KMS-11 (cell line): ENCODE measurements at regions not wholly inside any gene's neighbourhood (a gene's known extent, or its start where the extent isn't known, plus 50 kb on each side); places are given as distances from the start of the nearest gene placed in this dataset.

ENCODE experiments used
- H2AFZ ChIP-seq: fragments of 200-600 bp; sonication (generic); 2 replicates; pipeline ENCODE4 v1.6.1; 2016; ENCODE audit warnings: antibody characterized with exemption, mixed run types, low read depth
- H3K27ac ChIP-seq: fragments of 200-600 bp; sonication (generic); 2 replicates; pipeline ENCODE4 v1.6.1; 2016; ENCODE audit warnings: mild to moderate bottlenecking, mixed run types
- H3K27me3 ChIP-seq: fragments of 200-600 bp; sonication (generic); 2 replicates; pipeline ENCODE4 v1.6.1; 2017; ENCODE audit warnings: mild to moderate bottlenecking, low read depth, mixed run types, moderate library complexity; ENCODE audit not compliant: insufficient read depth
- H3K36me3 ChIP-seq: fragments of 200-600 bp; sonication (generic); 2 replicates; pipeline ENCODE4 v1.6.1; 2017; ENCODE audit warnings: mild to moderate bottlenecking, mixed run types; ENCODE audit not compliant: insufficient read depth
- H3K4me1 ChIP-seq: fragments of 200-600 bp; sonication (generic); 2 replicates; pipeline ENCODE4 v1.6.1; 2016; ENCODE audit warnings: mild to moderate bottlenecking, low read depth, mixed run types; ENCODE audit not compliant: poor library complexity, severe bottlenecking
- H3K4me2 ChIP-seq: fragments of 200-600 bp; sonication (generic); 2 replicates; pipeline ENCODE4 v1.7.0; 2016; ENCODE audit warnings: mild to moderate bottlenecking, mixed run types
- H3K4me3 ChIP-seq: fragments of 200-600 bp; sonication (generic); IDR thresholded peaks from 2 replicates; pipeline ENCODE4 v1.6.1; 2017; ENCODE audit warnings: low read depth, low read length, mixed read lengths; ENCODE audit not compliant: insufficient read depth
- H3K79me2 ChIP-seq: fragments of 200-600 bp; sonication (generic); 2 replicates; pipeline ENCODE4 v1.6.1; 2016; ENCODE audit warnings: low read depth, mixed run types; ENCODE audit not compliant: insufficient read depth
- H3K9ac ChIP-seq: fragments of 200-600 bp; sonication (generic); 2 replicates; pipeline ENCODE4 v1.6.1; 2016; ENCODE audit warnings: mild to moderate bottlenecking, mixed run types
- H4K20me1 ChIP-seq: fragments of 200-600 bp; sonication (generic); 2 replicates; pipeline ENCODE4 v1.6.1; 2016; ENCODE audit warnings: mild to moderate bottlenecking, mixed run types; ENCODE audit not compliant: insufficient read depth
- TF ChIP-seq, protein P1 (sequence below): fragments of 200-600 bp; sonication (generic); conservative IDR thresholded peaks from 2 replicates; pipeline ENCODE4 v1.6.1; 2017; ENCODE audit warnings: low read depth, mild to moderate bottlenecking, antibody characterized with exemption, low read length, moderate library complexity, mixed read lengths

DNA sequence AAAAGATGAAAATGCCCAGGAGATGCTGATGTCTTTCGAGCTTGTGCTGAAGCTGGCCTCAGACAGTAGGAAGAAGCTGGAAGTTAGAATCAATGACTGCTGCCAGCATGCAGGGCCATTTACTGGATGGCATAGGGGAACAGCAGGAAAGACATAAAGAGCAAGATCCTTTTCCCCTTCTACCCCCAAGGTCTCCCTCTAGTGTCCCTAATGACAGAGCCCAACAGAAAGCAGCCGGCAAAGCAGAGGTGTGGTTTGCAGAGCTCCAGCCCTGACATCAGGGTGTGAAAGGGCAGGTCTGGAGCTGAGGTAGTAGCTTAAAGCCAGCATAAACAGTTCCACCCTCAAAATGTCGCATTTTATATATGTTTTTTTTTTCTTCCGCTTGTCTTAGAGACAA is 1560.7 kb upstream of the TMEM132C start:
- Histone ChIP-seq H3K9ac (no peak overlapping the region), H2AFZ (no peak overlapping the region), H3K4me2 (no peak overlapping the region), H3K79me2 (no peaks in the 10 kb centered on the region), H3K27me3 (no peaks in the 10 kb centered on the region), H3K27ac (no peak overlapping the region), H4K20me1 (no peaks in the 10 kb centered on the region), H3K4me1 (peaks cover 16% of the 10 kb centered on the region), H3K4me3 (no peak overlapping the region), H3K36me3 (no peaks in the 10 kb centered on the region)
- TF ChIP-seq, protein P1, sequence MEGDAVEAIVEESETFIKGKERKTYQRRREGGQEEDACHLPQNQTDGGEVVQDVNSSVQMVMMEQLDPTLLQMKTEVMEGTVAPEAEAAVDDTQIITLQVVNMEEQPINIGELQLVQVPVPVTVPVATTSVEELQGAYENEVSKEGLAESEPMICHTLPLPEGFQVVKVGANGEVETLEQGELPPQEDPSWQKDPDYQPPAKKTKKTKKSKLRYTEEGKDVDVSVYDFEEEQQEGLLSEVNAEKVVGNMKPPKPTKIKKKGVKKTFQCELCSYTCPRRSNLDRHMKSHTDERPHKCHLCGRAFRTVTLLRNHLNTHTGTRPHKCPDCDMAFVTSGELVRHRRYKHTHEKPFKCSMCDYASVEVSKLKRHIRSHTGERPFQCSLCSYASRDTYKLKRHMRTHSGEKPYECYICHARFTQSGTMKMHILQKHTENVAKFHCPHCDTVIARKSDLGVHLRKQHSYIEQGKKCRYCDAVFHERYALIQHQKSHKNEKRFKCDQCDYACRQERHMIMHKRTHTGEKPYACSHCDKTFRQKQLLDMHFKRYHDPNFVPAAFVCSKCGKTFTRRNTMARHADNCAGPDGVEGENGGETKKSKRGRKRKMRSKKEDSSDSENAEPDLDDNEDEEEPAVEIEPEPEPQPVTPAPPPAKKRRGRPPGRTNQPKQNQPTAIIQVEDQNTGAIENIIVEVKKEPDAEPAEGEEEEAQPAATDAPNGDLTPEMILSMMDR, result no peak

DNA sequence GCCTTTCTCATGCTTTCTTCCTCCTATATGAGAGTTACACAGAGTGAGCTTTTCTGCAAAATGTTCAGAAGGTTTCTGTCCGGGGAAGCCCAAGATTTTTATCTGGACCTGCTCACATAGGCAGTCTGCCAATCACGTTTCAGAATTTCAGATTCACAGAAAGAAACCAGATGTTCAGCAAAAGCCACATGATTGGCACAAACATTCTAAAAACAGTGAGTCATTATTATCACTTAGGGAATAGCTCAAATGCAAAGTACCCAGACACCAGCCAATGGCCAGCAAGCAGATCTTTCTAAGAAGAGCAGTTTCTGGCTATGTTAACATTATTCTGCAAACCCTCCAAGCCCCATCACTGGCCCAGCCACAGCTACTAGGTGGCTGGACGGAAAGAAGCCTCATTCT is 1558.5 kb upstream of the TMEM132C start:
- TF ChIP-seq, protein P1, result no peak
- Histone ChIP-seq H3K4me3 (no peak overlapping the region), H3K36me3 (no peaks in the 10 kb centered on the region), H4K20me1 (no peaks in the 10 kb centered on the region), H3K4me1 (peaks cover 16% of the 10 kb centered on the region), H3K9ac (no peak overlapping the region), H3K27ac (peak overlapping the region; percentile 27; the same call in 1 of the 2 replicates), H3K27me3 (no peaks in the 10 kb centered on the region), H3K4me2 (no peak overlapping the region), H3K79me2 (no peaks in the 10 kb centered on the region), H2AFZ (no peak overlapping the region)

DNA sequence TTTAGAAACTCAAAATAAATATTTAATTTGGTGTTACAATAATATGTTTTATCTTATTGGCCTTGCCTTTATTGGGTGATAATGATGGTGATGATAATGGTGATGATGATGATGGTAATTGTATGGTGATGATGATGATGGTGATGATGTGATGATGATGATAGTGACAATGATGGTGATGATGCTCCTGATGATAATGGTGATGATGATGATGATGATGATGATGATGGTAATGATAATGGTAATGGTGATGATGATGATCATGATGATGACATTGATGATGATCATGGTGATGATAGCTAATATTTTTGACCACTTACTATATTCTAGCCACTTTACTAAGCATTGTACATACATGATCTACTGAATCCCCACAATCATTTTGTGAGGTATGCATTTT is 1548.6 kb upstream of the TMEM132C start:
- H2AFZ ChIP-seq, result no peak overlapping the region
- no peaks in the 10 kb centered on the region for H4K20me1 ChIP-seq
- H3K9ac ChIP-seq, result no peak overlapping the region
- no peaks in the 10 kb centered on the region for H3K27me3 ChIP-seq
- H3K79me2 ChIP-seq, result no peaks in the 10 kb centered on the region
- no peak overlapping the region for H3K4me3 ChIP-seq
- TF ChIP-seq, protein P1, result no peak
- H3K36me3 ChIP-seq, result no peaks in the 10 kb centered on the region
- H3K4me2 ChIP-seq, result no peak overlapping the region
- H3K27ac ChIP-seq, result no peak overlapping the region
- H3K4me1 ChIP-seq, result no peaks in the 10 kb centered on the region

DNA sequence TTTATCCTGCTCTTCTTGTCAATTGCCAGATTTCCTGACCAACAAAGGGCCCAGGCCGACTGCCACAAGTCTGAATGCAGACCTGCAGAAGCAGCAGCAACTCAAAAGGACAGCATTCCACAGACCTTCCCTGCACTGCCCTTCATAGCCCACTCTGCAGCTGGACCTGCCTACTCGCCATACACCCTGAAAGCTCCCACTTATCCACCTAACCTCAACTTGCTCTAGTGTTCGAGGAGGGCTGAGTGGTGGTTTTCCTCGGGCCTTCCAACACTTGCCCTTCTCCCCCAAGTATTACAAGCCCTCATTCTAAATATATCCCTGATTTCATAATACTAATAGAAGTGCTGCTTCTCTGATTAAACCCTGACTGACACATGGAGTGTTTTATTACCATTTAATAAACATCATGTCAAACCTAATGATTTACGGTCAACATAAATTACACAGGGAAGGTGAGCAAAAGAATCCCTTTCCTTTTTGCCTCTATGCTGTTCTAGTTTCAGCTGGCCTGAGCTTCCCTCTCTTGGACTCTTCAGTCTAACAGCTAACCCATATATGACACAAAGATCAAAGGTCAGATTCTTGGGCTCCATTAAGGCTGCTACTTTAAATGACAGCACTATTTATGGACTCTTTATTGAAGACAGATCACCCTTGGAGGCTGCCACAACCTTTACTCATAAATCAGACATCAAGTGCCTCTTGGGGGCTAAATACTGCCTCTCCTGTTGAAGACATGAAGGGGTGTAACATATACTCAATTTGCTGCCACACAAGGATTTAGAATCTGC is 1546.9 kb upstream of the TMEM132C start:
- Histone ChIP-seq H3K27ac (no peak overlapping the region), H2AFZ (no peak overlapping the region), H3K36me3 (no peaks in the 10 kb centered on the region), H3K4me1 (no peaks in the 10 kb centered on the region), H4K20me1 (no peaks in the 10 kb centered on the region), H3K4me3 (no peak overlapping the region), H3K79me2 (no peaks in the 10 kb centered on the region), H3K27me3 (no peaks in the 10 kb centered on the region), H3K9ac (no peak overlapping the region), H3K4me2 (no peak overlapping the region)
- TF ChIP-seq, protein P1, result no peak
